ENCODE measurements at regions not wholly inside any gene's neighbourhood (a gene's known extent, or its start where the extent isn't known, plus 50 kb on each side); places are given as distances from the start of the nearest gene placed in this dataset.
"Not testable (repeated sequence)": the region's sequence is repeated elsewhere in the genome, so short reads cannot be mapped to it uniquely, and the experiment has no call there.

GRCh38 chr1:29795965-29796364 lies 559.6 kb downstream of the PTPRU start:
- TF ChIP-seq, protein P1, sequence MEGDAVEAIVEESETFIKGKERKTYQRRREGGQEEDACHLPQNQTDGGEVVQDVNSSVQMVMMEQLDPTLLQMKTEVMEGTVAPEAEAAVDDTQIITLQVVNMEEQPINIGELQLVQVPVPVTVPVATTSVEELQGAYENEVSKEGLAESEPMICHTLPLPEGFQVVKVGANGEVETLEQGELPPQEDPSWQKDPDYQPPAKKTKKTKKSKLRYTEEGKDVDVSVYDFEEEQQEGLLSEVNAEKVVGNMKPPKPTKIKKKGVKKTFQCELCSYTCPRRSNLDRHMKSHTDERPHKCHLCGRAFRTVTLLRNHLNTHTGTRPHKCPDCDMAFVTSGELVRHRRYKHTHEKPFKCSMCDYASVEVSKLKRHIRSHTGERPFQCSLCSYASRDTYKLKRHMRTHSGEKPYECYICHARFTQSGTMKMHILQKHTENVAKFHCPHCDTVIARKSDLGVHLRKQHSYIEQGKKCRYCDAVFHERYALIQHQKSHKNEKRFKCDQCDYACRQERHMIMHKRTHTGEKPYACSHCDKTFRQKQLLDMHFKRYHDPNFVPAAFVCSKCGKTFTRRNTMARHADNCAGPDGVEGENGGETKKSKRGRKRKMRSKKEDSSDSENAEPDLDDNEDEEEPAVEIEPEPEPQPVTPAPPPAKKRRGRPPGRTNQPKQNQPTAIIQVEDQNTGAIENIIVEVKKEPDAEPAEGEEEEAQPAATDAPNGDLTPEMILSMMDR (IDR thresholded peaks at IDR 0.05): not testable (repeated sequence)
- not testable (repeated sequence) for TF ChIP-seq POLR2A, POLR2AphosphoS5, EP300 (IDR thresholded peaks at IDR 0.05)
